Neuronal stem cell (in vitro differentiated cells): ENCODE measurements at regions not wholly inside any gene's neighbourhood (a gene's known extent, or its start where the extent isn't known, plus 50 kb on each side); places are given as distances from the start of the nearest gene placed in this dataset.
"Not testable (repeated sequence)": the region's sequence is repeated elsewhere in the genome, so short reads cannot be mapped to it uniquely, and the experiment has no call there.

Experiments used
- DNase-seq: peaks from one replicate; pipeline ENCODE4 v3.0.0-alpha.2; 2013; ENCODE audit warnings: low spot score
- H2AFZ ChIP-seq: one replicate; pipeline ENCODE4 v1.6.1; 2013; ENCODE audit warnings: mild to moderate bottlenecking, low read length, inconsistent platforms
- H2AK5ac ChIP-seq: 2 replicates; pipeline ENCODE4 v1.6.1; 2013; ENCODE audit warnings: low read depth, mild to moderate bottlenecking, inconsistent platforms, low read length, moderate library complexity, mixed read lengths
- H2BK120ac ChIP-seq: 2 replicates; pipeline ENCODE4 v1.6.1; 2013; ENCODE audit warnings: low read depth, mild to moderate bottlenecking, inconsistent platforms, low read length, moderate library complexity, mixed read lengths
- H2BK12ac ChIP-seq: one replicate; pipeline ENCODE4 v1.6.1; 2013; ENCODE audit warnings: low read length, inconsistent platforms
- H2BK15ac ChIP-seq: 2 replicates; pipeline ENCODE4 v1.6.1; 2013; ENCODE audit warnings: mild to moderate bottlenecking, low read length, inconsistent platforms, mixed read lengths
- H2BK5ac ChIP-seq: one replicate; pipeline ENCODE4 v1.6.1; 2013; ENCODE audit warnings: inconsistent platforms, mild to moderate bottlenecking, low read length, moderate library complexity
- H3K14ac ChIP-seq: one replicate; pipeline ENCODE4 v1.6.1; 2013; ENCODE audit warnings: low read length, inconsistent platforms
- H3K18ac ChIP-seq: 2 replicates; pipeline ENCODE4 v1.6.1; 2013; ENCODE audit warnings: low read length, inconsistent platforms
- H3K23ac ChIP-seq: 2 replicates; pipeline ENCODE4 v1.6.1; 2013; ENCODE audit warnings: low read depth, mild to moderate bottlenecking, mixed read lengths, low read length, inconsistent platforms; ENCODE audit not compliant: poor library complexity
- H3K27ac ChIP-seq: replicated peaks from 3 replicates; pipeline ENCODE4 v1.5.1; 2013; ENCODE audit warnings: low read length, inconsistent platforms
- H3K27me3 ChIP-seq, 3 experiments: 2 replicates each; pipeline ENCODE4 v1.6.1; 2013; ENCODE audit warnings: low read length in 3 of 3, mild to moderate bottlenecking in 2 of 3, inconsistent platforms in 1 of 3, low read depth in 1 of 3, mixed read lengths in 1 of 3, moderate library complexity in 1 of 3; ENCODE audit not compliant: control insufficient read depth in 3 of 3, insufficient read depth in 3 of 3
- H3K36me3 ChIP-seq, 2 donors: replicated peaks in 1 of 2; 2 replicates each; pipeline ENCODE4 v1.6.1; 2013; ENCODE audit warnings: low read length in 2 of 2; ENCODE audit not compliant: control insufficient read depth in 2 of 2, insufficient read depth in 2 of 2
- H3K4ac ChIP-seq: 2 replicates; pipeline ENCODE4 v1.6.1; 2013; ENCODE audit warnings: inconsistent platforms, mild to moderate bottlenecking, low read length, moderate library complexity
- H3K4me1 ChIP-seq, 2 donors: 1 replicate in 1 of 2; 2 replicates in 1 of 2; pipeline ENCODE4 v1.6.1; 2013; ENCODE audit warnings: low read length in 2 of 2, low read depth in 1 of 2; ENCODE audit not compliant: control insufficient read depth in 2 of 2, insufficient read depth in 1 of 2
- H3K4me2 ChIP-seq: one replicate; pipeline ENCODE4 v1.6.1; 2013; ENCODE audit warnings: mild to moderate bottlenecking, low read length, inconsistent platforms; ENCODE audit not compliant: insufficient read depth, poor library complexity, severe bottlenecking
- H3K4me3 ChIP-seq, 2 donors: 2 replicates each; pipeline ENCODE4 v1.5.1; 2013; ENCODE audit warnings: low read length in 2 of 2, mild to moderate bottlenecking in 2 of 2, inconsistent platforms in 1 of 2, moderate library complexity in 1 of 2
- H3K79me1 ChIP-seq: one replicate; pipeline ENCODE4 v1.6.1; 2013; ENCODE audit warnings: low read depth, mild to moderate bottlenecking, inconsistent platforms, low read length, moderate library complexity
- H3K9ac ChIP-seq: one replicate; pipeline ENCODE4 v1.6.1; 2013; ENCODE audit warnings: mild to moderate bottlenecking, low read depth, low read length, inconsistent platforms; ENCODE audit not compliant: poor library complexity
- H3K9me3 ChIP-seq, 2 donors: replicated peaks in 1 of 2; 2 replicates each; pipeline versions ENCODE3 to v1.6.1; 2013; ENCODE audit warnings: low read length in 2 of 2, mild to moderate bottlenecking in 2 of 2, inconsistent platforms in 1 of 2, low read depth in 1 of 2, mixed read lengths in 1 of 2, moderate library complexity in 1 of 2; ENCODE audit not compliant: control insufficient read depth in 2 of 2, insufficient read depth in 1 of 2
- H4K8ac ChIP-seq: one replicate; pipeline ENCODE4 v1.6.1; 2013; ENCODE audit warnings: low read depth, mild to moderate bottlenecking, inconsistent platforms, low read length, moderate library complexity
- H4K91ac ChIP-seq: one replicate; pipeline ENCODE4 v1.6.1; 2013; ENCODE audit warnings: low read length, low read depth, mild to moderate bottlenecking, inconsistent platforms; ENCODE audit not compliant: poor library complexity
- WGBS, 2 donors: extraction: QIAGEN DNeasy Blood & Tissue Kit; methylation state at CpG; one replicate each; pipeline ENCODE4 v1.1.7; 2013; ENCODE audit warnings: missing lambda C conversion rate in 2 of 2, mixed read lengths in 1 of 2; ENCODE audit not compliant: insufficient read length in 2 of 2, insufficient replicate concordance in 1 of 2; ENCODE audit errors: extremely low coverage in 2 of 2; 5-methylcytosine and 5-hydroxymethylcytosine counted together

DNA sequence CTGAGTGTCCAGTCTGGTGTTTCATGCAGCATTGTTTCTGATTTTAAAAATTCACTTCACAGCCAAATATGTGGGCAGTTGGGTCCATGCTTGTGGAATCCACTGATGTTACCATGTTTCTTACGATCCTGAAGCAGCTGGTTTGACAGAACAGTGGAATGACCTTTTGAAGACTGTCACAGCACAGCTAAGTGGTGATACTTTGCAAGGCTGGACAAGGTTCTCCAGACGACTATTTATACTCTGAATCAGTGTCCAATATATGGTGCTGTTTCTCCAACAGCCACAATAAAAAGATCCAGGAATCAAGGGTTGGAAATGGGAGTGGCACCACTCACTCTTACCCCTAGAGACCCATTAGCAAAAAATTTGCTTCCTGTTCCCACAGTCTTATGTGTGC is 577.4 kb upstream of the RAB6C start:
- H2BK5ac ChIP-seq: no peak overlapping the region
- H2BK120ac ChIP-seq: no peak overlapping the region
- no peak overlapping the region for H4K8ac ChIP-seq
- no peaks in the 10 kb centered on the region for H3K36me3 ChIP-seq
- no CpG with 5 or more reads among the region's 2 CpGs for WGBS, 2 donors
- no peak overlapping the region for H3K9ac ChIP-seq
- H3K27me3 ChIP-seq: no peaks in the 10 kb centered on the region
- H3K14ac ChIP-seq: no peak overlapping the region
- H3K27ac ChIP-seq: no peak overlapping the region
- no peaks in the 10 kb centered on the region for H3K9me3 ChIP-seq
- no peak overlapping the region for H4K91ac ChIP-seq
- no peak overlapping the region for H3K4me3 ChIP-seq
- H3K4me1 ChIP-seq: no peaks in the 10 kb centered on the region
- no peak overlapping the region for H2BK12ac ChIP-seq
- H3K79me1 ChIP-seq: no peaks in the 10 kb centered on the region
- H2AFZ ChIP-seq: no peak overlapping the region
- no peak for DNase-seq
- no peak overlapping the region for H2BK15ac ChIP-seq
- no peak overlapping the region for H2AK5ac ChIP-seq
- no peak overlapping the region for H3K18ac ChIP-seq
- H3K4ac ChIP-seq: no peak overlapping the region
- H3K4me2 ChIP-seq: no peak overlapping the region
- H3K23ac ChIP-seq: no peak overlapping the region

DNA sequence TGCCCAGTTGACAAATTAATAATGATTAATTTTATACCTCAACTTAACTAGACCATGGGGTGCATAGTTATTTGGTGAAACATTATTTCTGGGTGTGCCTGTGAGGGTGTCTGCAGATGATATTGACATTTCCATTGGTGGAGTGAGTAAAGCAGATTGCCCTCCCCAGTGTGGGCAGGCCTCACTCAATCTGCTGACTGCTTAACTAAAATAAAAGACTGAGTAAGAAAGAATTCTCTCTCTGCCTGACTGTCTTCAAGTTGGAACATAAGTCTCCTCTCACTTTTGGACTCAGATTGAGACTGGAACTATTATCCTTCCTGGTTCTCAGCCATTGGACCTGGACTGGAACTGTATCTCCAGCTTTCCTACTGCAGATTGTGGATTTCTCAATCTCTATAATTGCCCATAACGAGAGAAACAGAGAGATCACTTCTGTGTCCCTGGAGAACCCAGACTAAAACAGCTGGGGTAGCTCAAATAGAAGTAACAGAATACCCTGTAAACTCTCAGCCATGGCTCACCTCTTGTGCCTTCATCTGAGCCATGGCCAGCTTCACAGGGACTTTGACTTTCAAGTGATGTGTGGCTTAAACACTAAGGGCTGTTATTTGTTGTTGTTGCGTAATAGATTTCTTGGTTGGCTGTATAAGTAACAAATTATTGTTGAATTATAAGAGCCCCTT is 575.3 kb upstream of the RAB6C start:
- H3K23ac ChIP-seq: no peak overlapping the region
- H3K9ac ChIP-seq: no peak overlapping the region
- no peak overlapping the region for H4K91ac ChIP-seq
- DNase-seq: no peak
- no peak overlapping the region for H2AK5ac ChIP-seq
- H4K8ac ChIP-seq: no peak overlapping the region
- no peak overlapping the region for H3K4ac ChIP-seq
- no peaks in the 10 kb centered on the region for H3K9me3 ChIP-seq
- no peak overlapping the region for H2BK12ac ChIP-seq
- H3K18ac ChIP-seq: no peak overlapping the region
- H3K36me3 ChIP-seq: no peaks in the 10 kb centered on the region
- no peak overlapping the region for H2BK5ac ChIP-seq
- H3K14ac ChIP-seq: no peak overlapping the region
- no peak overlapping the region for H2AFZ ChIP-seq
- no peak overlapping the region for H2BK120ac ChIP-seq
- no peaks in the 10 kb centered on the region for H3K4me1 ChIP-seq
- WGBS, 2 donors: no CpG with 5 or more reads among the region's 2 CpGs
- H3K4me3 ChIP-seq: no peak overlapping the region
- H3K27me3 ChIP-seq: no peaks in the 10 kb centered on the region
- H3K4me2 ChIP-seq: no peak overlapping the region
- no peak overlapping the region for H3K27ac ChIP-seq
- no peaks in the 10 kb centered on the region for H3K79me1 ChIP-seq
- no peak overlapping the region for H2BK15ac ChIP-seq

DNA sequence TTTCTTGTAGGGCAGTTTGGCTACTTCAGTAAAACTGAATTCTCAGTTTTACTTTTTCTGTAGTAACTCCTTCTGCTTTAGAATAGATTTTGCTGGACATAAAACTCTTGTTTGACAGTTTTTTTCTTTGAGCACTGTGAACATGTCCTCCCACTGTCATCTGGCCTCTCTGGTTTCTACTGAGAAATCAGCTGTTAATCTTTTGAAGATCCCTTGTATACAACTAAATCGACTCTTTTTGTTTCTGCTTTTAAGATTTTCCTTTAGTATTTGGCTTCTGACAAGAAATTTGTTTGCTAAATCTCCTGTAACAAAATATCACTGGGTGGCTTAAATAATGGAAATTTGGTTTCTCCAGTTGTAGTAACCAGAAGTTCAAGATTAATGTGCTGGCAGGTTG is 570.9 kb upstream of the RAB6C start:
- no peak overlapping the region for H3K23ac ChIP-seq
- H3K9ac ChIP-seq: no peak overlapping the region
- no peaks in the 10 kb centered on the region for H3K27me3 ChIP-seq
- no peaks in the 10 kb centered on the region for H3K36me3 ChIP-seq
- H2AK5ac ChIP-seq: no peak overlapping the region
- H3K4me1 ChIP-seq: no peaks in the 10 kb centered on the region
- no peak overlapping the region for H3K27ac ChIP-seq
- H3K79me1 ChIP-seq: no peaks in the 10 kb centered on the region
- H3K14ac ChIP-seq: no peak overlapping the region
- H2BK5ac ChIP-seq: no peak overlapping the region
- no peak overlapping the region for H2BK15ac ChIP-seq
- no peak overlapping the region for H3K4me3 ChIP-seq
- H4K8ac ChIP-seq: no peak overlapping the region
- no CpG with 5 or more reads among the region's 1 CpG for WGBS, 2 donors
- H3K18ac ChIP-seq: no peak overlapping the region
- DNase-seq: no peak
- no peak overlapping the region for H2BK12ac ChIP-seq
- no peak overlapping the region for H2AFZ ChIP-seq
- H3K4ac ChIP-seq: no peak overlapping the region
- H2BK120ac ChIP-seq: no peak overlapping the region
- H3K9me3 ChIP-seq: no peaks in the 10 kb centered on the region
- H4K91ac ChIP-seq: no peak overlapping the region
- no peak overlapping the region for H3K4me2 ChIP-seq

DNA sequence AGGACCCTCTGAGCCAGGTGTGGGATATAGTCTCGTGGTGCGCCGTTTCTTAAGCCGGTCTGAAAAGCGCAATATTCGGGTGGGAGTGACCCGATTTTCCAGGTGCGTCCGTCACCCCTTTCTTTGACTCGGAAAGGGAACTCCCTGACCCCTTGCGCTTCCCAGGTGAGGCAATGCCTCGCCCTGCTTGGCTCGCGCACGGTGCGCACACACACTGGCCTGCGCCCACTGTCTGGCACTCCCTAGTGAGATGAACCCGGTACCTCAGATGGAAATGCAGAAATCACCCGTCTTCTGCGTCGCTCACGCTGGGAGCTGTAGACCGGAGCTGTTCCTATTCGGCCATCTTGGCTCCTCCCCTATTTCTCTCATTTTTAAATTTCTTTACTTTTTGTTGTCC is 562.4 kb upstream of the RAB6C start:
- H3K27me3 ChIP-seq, H3K9me3 ChIP-seq, H4K91ac ChIP-seq, H3K9ac ChIP-seq, H3K4me3 ChIP-seq, H3K4ac ChIP-seq, H3K36me3 ChIP-seq, H3K18ac ChIP-seq, H2AK5ac ChIP-seq, H3K79me1 ChIP-seq, H3K14ac ChIP-seq, H3K23ac ChIP-seq, H2BK12ac ChIP-seq, H2BK15ac ChIP-seq, H3K4me2 ChIP-seq, DNase-seq, H3K4me1 ChIP-seq, H2AFZ ChIP-seq, H4K8ac ChIP-seq, H2BK5ac ChIP-seq, H3K27ac ChIP-seq, H2BK120ac ChIP-seq: not testable (repeated sequence)
- no CpG with 5 or more reads among the region's 24 CpGs for WGBS, 2 donors
